Neural progenitor cell (in vitro differentiated cells): ENCODE measurements at regions not wholly inside any gene's neighbourhood (a gene's known extent, or its start where the extent isn't known, plus 50 kb on each side); places are given as distances from the start of the nearest gene placed in this dataset.
"Not testable (repeated sequence)": the region's sequence is repeated elsewhere in the genome, so short reads cannot be mapped to it uniquely, and the experiment has no call there.

Experiments used
- DNase-seq: peaks from one replicate; pipeline ENCODE4 v3.0.0-alpha.2; 2016; ENCODE audit warnings: low spot score
- H2AFZ ChIP-seq: fragments of 200-600 bp; sonication (generic); replicated peaks from 2 replicates; pipeline ENCODE4 v1.6.1; 2016; ENCODE audit warnings: antibody characterized with exemption
- H3F3A ChIP-seq: fragments of 200-600 bp; sonication (generic); 2 replicates; pipeline ENCODE4 v1.6.1; 2016; ENCODE audit warnings: antibody characterized with exemption, low read depth
- H3K27ac ChIP-seq: fragments of 200-600 bp; sonication (generic); 2 replicates; pipeline ENCODE4 v1.5.1; 2016; ENCODE audit warnings: mild to moderate bottlenecking
- H3K27me3 ChIP-seq: fragments of 200-600 bp; sonication (generic); 2 replicates; pipeline ENCODE4 v1.6.1; 2016; ENCODE audit warnings: mild to moderate bottlenecking, moderate library complexity
- H3K36me3 ChIP-seq: fragments of 200-600 bp; sonication (generic); 2 replicates; pipeline ENCODE4 v1.5.1; 2016
- H3K4me1 ChIP-seq: fragments of 200-600 bp; sonication (generic); 2 replicates; pipeline ENCODE4 v1.6.1; 2016; ENCODE audit warnings: mixed run types
- H3K4me2 ChIP-seq: fragments of 200-600 bp; sonication (generic); 2 replicates; pipeline ENCODE4 v1.6.1; 2016
- H3K4me3 ChIP-seq: fragments of 200-600 bp; sonication (generic); 2 replicates; pipeline ENCODE4 v1.5.1; 2016
- H3K79me2 ChIP-seq: fragments of 200-600 bp; sonication (generic); 2 replicates; pipeline ENCODE4 v1.6.1; 2016; ENCODE audit warnings: low read depth
- H3K9ac ChIP-seq: fragments of 200-600 bp; sonication (generic); 2 replicates; pipeline ENCODE4 v1.6.1; 2016
- H3K9me3 ChIP-seq: fragments of 200-600 bp; sonication (generic); 2 replicates; pipeline ENCODE4 v1.5.1; 2016; ENCODE audit warnings: low read depth
- H4K20me1 ChIP-seq: fragments of 200-600 bp; sonication (generic); 2 replicates; pipeline ENCODE4 v1.6.1; 2016; ENCODE audit warnings: low read depth
- H3K27ac Mint-ChIP-seq: 3 replicates; pipeline ENCODE4 v1.8.0; 2021; ENCODE audit warnings: mixed read lengths
- H3K27me3 Mint-ChIP-seq: 2 replicates; pipeline ENCODE4 v1.8.0; 2022; ENCODE audit warnings: low read depth, mild to moderate bottlenecking, inconsistent platforms, moderate library complexity, mixed read lengths; ENCODE audit not compliant: insufficient read depth
- H3K36me3 Mint-ChIP-seq: 3 replicates; pipeline ENCODE4 v1.8.0; 2021; ENCODE audit warnings: mixed read lengths
- H3K4me1 Mint-ChIP-seq: 3 replicates; pipeline ENCODE4 v1.8.0; 2021; ENCODE audit warnings: mixed read lengths
- H3K4me3 Mint-ChIP-seq: 3 replicates; pipeline ENCODE4 v1.8.0; 2021; ENCODE audit warnings: mild to moderate bottlenecking, moderate library complexity, mixed read lengths
- H3K9me3 Mint-ChIP-seq: 3 replicates; pipeline ENCODE4 v1.8.0; 2020; ENCODE audit warnings: mixed read lengths
- CTCF ChIP-seq: fragments of 200-600 bp; sonication (generic); IDR thresholded peaks from 2 replicates; pipeline ENCODE4 v1.5.1; 2017; ENCODE audit warnings: antibody characterized with exemption, mild to moderate bottlenecking
- EZH2 ChIP-seq: fragments of 200-600 bp; sonication (generic); IDR thresholded peaks from 2 replicates; pipeline ENCODE4 v1.6.1; 2017; ENCODE audit warnings: antibody characterized with exemption, mild to moderate bottlenecking, moderate library complexity
- EZH2phosphoT487 ChIP-seq: fragments of 200-600 bp; sonication (generic); IDR thresholded peaks from 2 replicates; pipeline ENCODE4 v1.6.1; 2017; ENCODE audit warnings: antibody characterized with exemption

GRCh38 chr2:44067012-44067790, 71.4 kb upstream of the LRPPRC start:
- not testable (repeated sequence) for H3K4me1 Mint-ChIP-seq, H3K4me2 ChIP-seq, H3K27ac ChIP-seq, H3K79me2 ChIP-seq, DNase-seq, H3K27ac Mint-ChIP-seq, H3K9ac ChIP-seq, H3K27me3 ChIP-seq, H3F3A ChIP-seq, H3K4me1 ChIP-seq, H3K4me3 Mint-ChIP-seq, H3K4me3 ChIP-seq, H3K9me3 ChIP-seq, H3K36me3 ChIP-seq, H2AFZ ChIP-seq, H3K36me3 Mint-ChIP-seq, H4K20me1 ChIP-seq
- peaks cover 21% of the 10 kb centered on the region for H3K9me3 Mint-ChIP-seq
- peaks cover 16% of the 10 kb centered on the region for H3K27me3 Mint-ChIP-seq

- H3K9me3 ChIP-seq, H3K27me3 ChIP-seq, H3K27ac ChIP-seq, H3K27ac Mint-ChIP-seq, H3K4me2 ChIP-seq, H4K20me1 ChIP-seq, H3K9ac ChIP-seq, H3K36me3 ChIP-seq, H3K79me2 ChIP-seq, H3K36me3 Mint-ChIP-seq, H3K4me3 Mint-ChIP-seq, H3K4me1 Mint-ChIP-seq, H3K4me3 ChIP-seq, H3F3A ChIP-seq, DNase-seq, H3K4me1 ChIP-seq, H2AFZ ChIP-seq: not testable (repeated sequence)
- H3K9me3 Mint-ChIP-seq, result peaks cover 20% of the 10 kb centered on the region
- H3K27me3 Mint-ChIP-seq, result peaks cover 14% of the 10 kb centered on the region
Observed at GRCh38 chr2:44067791-44068181, 72.0 kb upstream of the LRPPRC start.

GRCh38 chr2:44071454-44072046, 75.8 kb upstream of the LRPPRC start:
- H3K27me3 ChIP-seq, result no peaks in the 10 kb centered on the region
- H3K4me1 ChIP-seq, result no peaks in the 10 kb centered on the region
- H3K4me2 ChIP-seq, result no peak overlapping the region
- no peaks in the 10 kb centered on the region for H3F3A ChIP-seq
- DNase-seq, result no peak
- peaks cover 12% of the 10 kb centered on the region for H3K27me3 Mint-ChIP-seq
- no peak overlapping the region for H3K4me3 ChIP-seq
- no peak overlapping the region for H3K4me3 Mint-ChIP-seq
- no peaks in the 10 kb centered on the region for H3K9me3 ChIP-seq
- no peak overlapping the region for H3K27ac Mint-ChIP-seq
- TF ChIP-seq EZH2 (no peak), CTCF (no peak), EZH2phosphoT487 (no peak)
- H3K36me3 Mint-ChIP-seq, result peaks cover 3% of the 10 kb centered on the region
- no peaks in the 10 kb centered on the region for H3K79me2 ChIP-seq
- H2AFZ ChIP-seq, result no peak overlapping the region
- peaks cover 3% of the 10 kb centered on the region for H3K4me1 Mint-ChIP-seq
- H3K36me3 ChIP-seq, result no peaks in the 10 kb centered on the region
- H3K9me3 Mint-ChIP-seq, result peaks cover 14% of the 10 kb centered on the region
- no peak overlapping the region for H3K9ac ChIP-seq
- H3K27ac ChIP-seq, result no peak overlapping the region
- H4K20me1 ChIP-seq, result no peaks in the 10 kb centered on the region

- not testable (repeated sequence) for H2AFZ ChIP-seq, H3K4me3 Mint-ChIP-seq, H3K27ac ChIP-seq, H3K27me3 ChIP-seq, H3F3A ChIP-seq, DNase-seq, H3K27ac Mint-ChIP-seq, H3K27me3 Mint-ChIP-seq, H3K4me3 ChIP-seq, H3K79me2 ChIP-seq, H3K9ac ChIP-seq, H4K20me1 ChIP-seq, H3K36me3 ChIP-seq, H3K9me3 ChIP-seq, H3K4me1 ChIP-seq, H3K4me2 ChIP-seq, H3K9me3 Mint-ChIP-seq, H3K36me3 Mint-ChIP-seq, H3K4me1 Mint-ChIP-seq
Observed at GRCh38 chr2:44073667-44074066, 77.9 kb upstream of the LRPPRC start.

- H3K4me3 Mint-ChIP-seq, H3K36me3 Mint-ChIP-seq, H3K4me1 Mint-ChIP-seq, H3K79me2 ChIP-seq, H3K9me3 Mint-ChIP-seq, H3K9ac ChIP-seq, H3K9me3 ChIP-seq, H3K27ac ChIP-seq, H3K27me3 ChIP-seq, H3K27ac Mint-ChIP-seq, H3K36me3 ChIP-seq, DNase-seq, H3K4me2 ChIP-seq, H3F3A ChIP-seq, H4K20me1 ChIP-seq, H3K4me3 ChIP-seq, H2AFZ ChIP-seq, H3K27me3 Mint-ChIP-seq, H3K4me1 ChIP-seq: not testable (repeated sequence)
Observed at GRCh38 chr2:44074795-44075194, 79.0 kb upstream of the LRPPRC start.
